ENCODE measurements at regions not wholly inside any gene's neighbourhood (a gene's known extent, or its start where the extent isn't known, plus 50 kb on each side); places are given as distances from the start of the nearest gene placed in this dataset.

- Histone ChIP-seq H4K20me1 (ENCODE audit: insufficient read depth, low read depth, low read length) (no peaks in the 10 kb centered on the region), H3K27me3 (ENCODE audit: low read length) (no peaks in the 10 kb centered on the region), H3K4me2 (ENCODE audit: low read depth, low read length, poor library complexity, severe bottlenecking) (no peak overlapping the region), H3K27ac (ENCODE audit: low read length) (no peak overlapping the region), H3K36me3 (ENCODE audit: insufficient read depth, low read length) (no peaks in the 10 kb centered on the region), H3K9me3 (ENCODE audit: low read length) (no peaks in the 10 kb centered on the region), H3K79me2 (ENCODE audit: low read length) (no peaks in the 10 kb centered on the region), H3K9me2 (replicated peaks; ENCODE audit: insufficient read depth, low read length) (no peaks in the 10 kb centered on the region), H3K9ac (ENCODE audit: low read length) (no peak overlapping the region), H3K4me1 (ENCODE audit: low read length) (no peaks in the 10 kb centered on the region), H3K4me3 (ENCODE audit: low read length) (no peak overlapping the region), H2AFZ (ENCODE audit: low read length) (no peak overlapping the region)
- DNase-seq = no peak
Observed at GRCh38 chr9:20031836-20032235, 243.0 kb upstream of the SLC24A2 start.

- Histone ChIP-seq H3K27me3 (ENCODE audit: low read length) (no peaks in the 10 kb centered on the region), H3K4me1 (ENCODE audit: low read length) (no peaks in the 10 kb centered on the region), H3K9ac (ENCODE audit: low read length) (no peak overlapping the region), H3K27ac (ENCODE audit: low read length) (no peak overlapping the region), H3K36me3 (ENCODE audit: insufficient read depth, low read length) (no peaks in the 10 kb centered on the region), H3K9me3 (ENCODE audit: low read length) (no peaks in the 10 kb centered on the region), H3K79me2 (ENCODE audit: low read length) (no peaks in the 10 kb centered on the region), H3K4me3 (ENCODE audit: low read length) (no peak overlapping the region), H4K20me1 (ENCODE audit: insufficient read depth, low read depth, low read length) (no peaks in the 10 kb centered on the region), H3K4me2 (ENCODE audit: low read depth, low read length, poor library complexity, severe bottlenecking) (no peak overlapping the region), H3K9me2 (replicated peaks; ENCODE audit: insufficient read depth, low read length) (no peaks in the 10 kb centered on the region), H2AFZ (ENCODE audit: low read length) (no peak overlapping the region)
- no peak for DNase-seq
Observed at GRCh38 chr9:20030671-20031070, 241.8 kb upstream of the SLC24A2 start.

GRCh38 chr9:20030221-20030620 is 241.4 kb upstream of the SLC24A2 start:
- no peaks in the 10 kb centered on the region for H3K27me3 ChIP-seq (ENCODE audit: low read length)
- no peaks in the 10 kb centered on the region for H3K36me3 ChIP-seq (ENCODE audit: insufficient read depth, low read length)
- no peaks in the 10 kb centered on the region for H3K4me1 ChIP-seq (ENCODE audit: low read length)

DNA sequence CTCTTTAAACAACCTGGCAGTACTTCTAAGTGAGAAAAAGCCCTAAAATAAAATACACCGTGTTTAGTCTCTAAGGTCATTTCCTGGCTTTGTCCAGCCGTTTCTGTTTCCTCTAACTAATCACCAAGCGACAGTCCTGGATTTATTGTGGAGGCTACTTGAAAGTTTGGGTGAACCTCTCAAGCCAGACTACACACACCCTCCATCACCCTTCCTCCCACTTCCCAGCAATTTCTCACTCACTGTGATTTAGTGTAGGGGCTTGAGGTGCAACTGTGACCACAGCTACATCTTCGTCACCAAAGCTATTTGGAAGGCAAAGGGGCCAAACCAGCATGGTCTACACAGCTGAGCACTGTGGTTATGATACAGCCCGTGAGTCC is 240.0 kb upstream of the SLC24A2 start:
- Histone ChIP-seq H2AFZ (ENCODE audit: low read length) (no peak overlapping the region), H4K20me1 (ENCODE audit: insufficient read depth, low read depth, low read length) (no peaks in the 10 kb centered on the region), H3K27ac (ENCODE audit: low read length) (no peak overlapping the region), H3K9ac (ENCODE audit: low read length) (no peak overlapping the region), H3K79me2 (ENCODE audit: low read length) (no peaks in the 10 kb centered on the region), H3K4me2 (ENCODE audit: low read depth, low read length, poor library complexity, severe bottlenecking) (no peak overlapping the region), H3K9me2 (replicated peaks; ENCODE audit: insufficient read depth, low read length) (no peaks in the 10 kb centered on the region), H3K36me3 (ENCODE audit: insufficient read depth, low read length) (no peaks in the 10 kb centered on the region), H3K9me3 (ENCODE audit: low read length) (no peaks in the 10 kb centered on the region), H3K27me3 (ENCODE audit: low read length) (no peaks in the 10 kb centered on the region), H3K4me1 (ENCODE audit: low read length) (no peaks in the 10 kb centered on the region), H3K4me3 (ENCODE audit: low read length) (no peak overlapping the region)
- DNase-seq = no peak

More at GRCh38 chr9:20030221-20030620, 241.4 kb upstream of the SLC24A2 start:
- Histone ChIP-seq H4K20me1 (ENCODE audit: insufficient read depth, low read depth, low read length) (no peaks in the 10 kb centered on the region), H3K4me3 (ENCODE audit: low read length) (no peak overlapping the region), H3K4me2 (ENCODE audit: low read depth, low read length, poor library complexity, severe bottlenecking) (no peak overlapping the region), H3K79me2 (ENCODE audit: low read length) (no peaks in the 10 kb centered on the region), H2AFZ (ENCODE audit: low read length) (no peak overlapping the region), H3K27ac (ENCODE audit: low read length) (no peak overlapping the region), H3K9ac (ENCODE audit: low read length) (no peak overlapping the region), H3K9me3 (ENCODE audit: low read length) (no peaks in the 10 kb centered on the region), H3K9me2 (replicated peaks; ENCODE audit: insufficient read depth, low read length) (no peaks in the 10 kb centered on the region)
- DNase-seq = no peak

DNA sequence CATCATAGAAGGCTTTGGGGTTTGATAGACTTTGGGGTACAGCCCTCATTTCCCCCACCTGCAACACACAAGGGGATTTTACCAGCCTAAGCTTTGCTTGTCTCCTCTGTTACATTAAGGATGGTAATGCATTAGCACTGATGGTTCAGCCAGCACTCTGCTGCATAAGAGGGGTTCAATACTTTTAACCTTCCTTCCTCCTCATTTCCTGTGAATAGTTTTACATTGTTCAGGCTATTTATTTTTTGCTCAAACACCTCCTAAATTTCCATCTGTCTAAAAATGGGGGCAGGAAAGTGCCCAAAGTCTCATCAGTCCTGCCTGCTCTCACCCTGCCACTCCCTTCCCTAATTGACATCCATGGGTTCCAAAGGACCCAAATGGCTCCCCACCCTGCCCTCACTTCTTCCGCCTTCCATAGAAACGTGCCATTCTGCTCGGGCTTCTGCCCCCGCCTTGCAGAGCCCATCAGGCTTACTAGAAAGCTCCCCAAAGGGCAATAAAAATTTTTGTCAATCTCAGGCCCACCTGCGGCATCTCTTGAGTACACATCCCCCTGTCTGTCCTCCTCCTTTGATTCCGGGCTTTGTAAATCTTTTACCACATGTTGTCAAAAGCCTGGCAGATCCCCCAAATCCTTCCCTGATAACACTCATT is 239.5 kb upstream of the SLC24A2 start:
- no peaks in the 10 kb centered on the region for H3K9me3 ChIP-seq (ENCODE audit: low read length)
- no peaks in the 10 kb centered on the region for H3K4me1 ChIP-seq (ENCODE audit: low read length)
- DNase-seq = no peak
- H3K27ac ChIP-seq (ENCODE audit: low read length) = no peak overlapping the region
- no peaks in the 10 kb centered on the region for H3K9me2 ChIP-seq (replicated peaks; ENCODE audit: insufficient read depth, low read length)
- H4K20me1 ChIP-seq (ENCODE audit: insufficient read depth, low read depth, low read length) = no peaks in the 10 kb centered on the region
- no peaks in the 10 kb centered on the region for H3K27me3 ChIP-seq (ENCODE audit: low read length)
- no peak overlapping the region for H3K9ac ChIP-seq (ENCODE audit: low read length)
- H3K4me2 ChIP-seq (ENCODE audit: low read depth, low read length, poor library complexity, severe bottlenecking) = no peak overlapping the region
- H3K36me3 ChIP-seq (ENCODE audit: insufficient read depth, low read length) = no peaks in the 10 kb centered on the region
- no peaks in the 10 kb centered on the region for H3K79me2 ChIP-seq (ENCODE audit: low read length)
- no peak overlapping the region for H2AFZ ChIP-seq (ENCODE audit: low read length)
- H3K4me3 ChIP-seq (ENCODE audit: low read length) = no peak overlapping the region

DNA sequence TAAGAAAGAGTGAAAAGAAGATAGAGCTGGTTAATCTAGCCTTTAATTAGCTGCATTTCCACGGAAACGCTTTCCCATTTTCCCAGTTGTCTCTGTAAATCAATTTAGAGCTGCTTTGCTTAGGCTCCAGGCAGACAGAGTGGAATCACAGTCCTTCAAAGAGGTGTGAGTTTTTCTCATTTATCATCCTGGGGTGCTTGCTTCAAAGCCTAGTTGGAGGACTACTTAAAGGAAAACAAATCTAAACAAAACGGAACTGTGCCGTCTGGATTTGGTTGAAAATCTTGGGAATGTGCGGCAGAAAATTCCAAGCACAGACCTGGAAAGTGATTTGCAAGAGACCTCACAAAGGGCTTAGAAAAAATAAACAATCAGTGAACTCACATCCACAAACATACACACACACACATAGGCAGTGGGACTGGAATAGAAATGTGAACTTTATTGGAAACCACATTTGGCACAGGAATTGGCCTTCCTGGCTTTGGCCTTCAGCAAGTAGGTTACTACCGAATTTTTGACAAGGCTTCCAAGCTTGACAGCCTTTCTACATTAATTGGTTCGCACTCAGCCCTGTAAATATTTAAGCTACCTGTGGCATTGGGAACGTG is 235.2 kb upstream of the SLC24A2 start:
- no peak overlapping the region for H3K9ac ChIP-seq (ENCODE audit: low read length)
- H3K36me3 ChIP-seq (ENCODE audit: insufficient read depth, low read length) = no peaks in the 10 kb centered on the region
- no peak overlapping the region for H3K4me3 ChIP-seq (ENCODE audit: low read length)
- H3K27me3 ChIP-seq (ENCODE audit: low read length) = no peaks in the 10 kb centered on the region
- no peak for DNase-seq
- no peaks in the 10 kb centered on the region for H3K9me3 ChIP-seq (ENCODE audit: low read length)
- H3K4me2 ChIP-seq (ENCODE audit: low read depth, low read length, poor library complexity, severe bottlenecking) = no peak overlapping the region
- no peak overlapping the region for H3K27ac ChIP-seq (ENCODE audit: low read length)
- H3K79me2 ChIP-seq (ENCODE audit: low read length) = no peaks in the 10 kb centered on the region
- H3K4me1 ChIP-seq (ENCODE audit: low read length) = no peaks in the 10 kb centered on the region
- H2AFZ ChIP-seq (ENCODE audit: low read length) = no peak overlapping the region
- no peaks in the 10 kb centered on the region for H4K20me1 ChIP-seq (ENCODE audit: insufficient read depth, low read depth, low read length)
- no peaks in the 10 kb centered on the region for H3K9me2 ChIP-seq (replicated peaks; ENCODE audit: insufficient read depth, low read length)

DNA sequence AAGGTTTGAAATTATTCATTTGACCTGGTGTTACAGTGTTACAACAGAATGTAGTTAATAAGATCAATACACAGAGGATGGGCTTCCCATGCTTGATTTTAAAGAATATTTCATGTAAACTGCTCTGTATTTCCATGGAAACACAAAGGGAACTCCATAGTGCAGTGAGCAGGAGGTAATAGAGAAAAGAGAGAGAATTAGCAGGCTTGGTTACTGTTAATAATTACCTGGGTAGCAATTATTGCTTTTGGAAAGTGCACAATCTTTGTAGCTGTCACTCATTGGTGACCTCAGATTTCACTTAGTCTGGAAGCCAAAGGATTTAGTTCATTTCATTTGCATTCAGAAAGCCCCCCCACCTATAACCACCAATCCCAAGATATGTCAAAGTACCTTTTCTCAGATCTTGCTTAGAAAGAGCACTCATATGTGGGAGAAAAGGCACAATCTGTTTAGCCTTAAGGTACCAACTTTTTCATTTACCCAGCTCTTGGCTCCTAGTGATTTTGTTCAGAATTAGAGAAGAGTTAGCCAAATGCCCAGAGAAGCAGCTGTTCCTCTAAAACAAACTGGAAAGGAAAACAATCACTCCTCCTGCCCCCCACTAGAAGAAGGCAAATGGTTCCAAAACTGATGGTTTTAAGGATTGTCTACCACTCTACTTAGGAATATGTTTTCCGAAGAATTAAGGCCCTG is 234.5 kb upstream of the SLC24A2 start:
- H3K36me3 ChIP-seq (ENCODE audit: insufficient read depth, low read length) = no peaks in the 10 kb centered on the region
- DNase-seq = no peak
- H3K9me2 ChIP-seq (replicated peaks; ENCODE audit: insufficient read depth, low read length) = no peaks in the 10 kb centered on the region
- H3K79me2 ChIP-seq (ENCODE audit: low read length) = no peaks in the 10 kb centered on the region
- no peak overlapping the region for H3K9ac ChIP-seq (ENCODE audit: low read length)
- H3K4me3 ChIP-seq (ENCODE audit: low read length) = no peak overlapping the region
- H3K27ac ChIP-seq (ENCODE audit: low read length) = no peak overlapping the region
- H4K20me1 ChIP-seq (ENCODE audit: insufficient read depth, low read depth, low read length) = no peaks in the 10 kb centered on the region
- H2AFZ ChIP-seq (ENCODE audit: low read length) = no peak overlapping the region
- no peaks in the 10 kb centered on the region for H3K4me1 ChIP-seq (ENCODE audit: low read length)
- no peaks in the 10 kb centered on the region for H3K27me3 ChIP-seq (ENCODE audit: low read length)
- no peaks in the 10 kb centered on the region for H3K9me3 ChIP-seq (ENCODE audit: low read length)
- H3K4me2 ChIP-seq (ENCODE audit: low read depth, low read length, poor library complexity, severe bottlenecking) = no peak overlapping the region

DNA sequence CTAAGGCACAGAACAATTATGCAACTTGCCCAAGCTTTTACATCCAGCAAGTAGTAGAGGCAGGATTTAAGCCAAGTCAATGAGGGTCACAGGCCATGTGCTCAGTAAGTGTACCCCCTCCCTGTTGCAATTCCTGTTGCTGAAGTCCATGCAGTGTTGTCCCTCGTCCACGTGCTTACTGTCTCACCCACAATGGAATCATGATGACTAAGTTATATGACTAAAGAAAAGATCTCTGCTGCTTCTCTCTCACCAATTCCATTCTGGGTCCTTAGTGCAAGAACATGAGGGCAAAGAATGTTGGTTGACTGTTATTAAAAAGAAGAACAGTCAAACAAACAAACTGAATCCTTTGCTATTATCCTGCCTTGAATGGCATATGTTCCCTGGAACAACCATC is 233.6 kb upstream of the SLC24A2 start:
- no peak overlapping the region for H2AFZ ChIP-seq (ENCODE audit: low read length)
- H3K4me1 ChIP-seq (ENCODE audit: low read length) = no peaks in the 10 kb centered on the region
- H3K9ac ChIP-seq (ENCODE audit: low read length) = no peak overlapping the region
- no peaks in the 10 kb centered on the region for H3K79me2 ChIP-seq (ENCODE audit: low read length)
- DNase-seq = no peak
- no peaks in the 10 kb centered on the region for H4K20me1 ChIP-seq (ENCODE audit: insufficient read depth, low read depth, low read length)
- no peaks in the 10 kb centered on the region for H3K36me3 ChIP-seq (ENCODE audit: insufficient read depth, low read length)
- no peaks in the 10 kb centered on the region for H3K9me2 ChIP-seq (replicated peaks; ENCODE audit: insufficient read depth, low read length)
- no peak overlapping the region for H3K4me2 ChIP-seq (ENCODE audit: low read depth, low read length, poor library complexity, severe bottlenecking)
- H3K27me3 ChIP-seq (ENCODE audit: low read length) = no peaks in the 10 kb centered on the region
- no peaks in the 10 kb centered on the region for H3K9me3 ChIP-seq (ENCODE audit: low read length)
- no peak overlapping the region for H3K27ac ChIP-seq (ENCODE audit: low read length)
- no peak overlapping the region for H3K4me3 ChIP-seq (ENCODE audit: low read length)
